ENCODE measurements at regions not wholly inside any gene's neighbourhood (a gene's known extent, or its start where the extent isn't known, plus 50 kb on each side); places are given as distances from the start of the nearest gene placed in this dataset.
"Not testable (repeated sequence)": the region's sequence is repeated elsewhere in the genome, so short reads cannot be mapped to it uniquely, and the experiment has no call there.

DNA sequence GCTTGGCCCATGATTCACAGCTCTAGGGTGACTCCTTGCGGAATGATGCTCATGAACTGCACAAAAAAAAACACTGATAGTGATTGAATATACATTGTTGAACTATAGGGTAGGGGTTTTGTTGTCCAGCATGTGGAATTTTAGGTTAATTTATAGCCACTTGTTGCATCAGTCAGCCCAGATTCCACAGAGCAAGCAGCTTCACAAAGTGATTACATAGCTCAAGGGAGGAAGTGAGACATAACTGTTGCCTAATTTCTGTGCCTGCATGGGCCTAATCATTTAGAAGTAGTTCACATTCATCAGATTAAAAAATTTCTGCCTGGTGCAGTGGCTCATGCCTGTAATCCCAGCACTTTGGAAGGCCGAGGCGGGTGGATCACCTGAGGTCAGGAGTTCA lies 142.2 kb upstream of the ZNF722 start:
- DNase-seq (ENCODE audit: low read depth in 2 of 2): not testable (repeated sequence)

DNA sequence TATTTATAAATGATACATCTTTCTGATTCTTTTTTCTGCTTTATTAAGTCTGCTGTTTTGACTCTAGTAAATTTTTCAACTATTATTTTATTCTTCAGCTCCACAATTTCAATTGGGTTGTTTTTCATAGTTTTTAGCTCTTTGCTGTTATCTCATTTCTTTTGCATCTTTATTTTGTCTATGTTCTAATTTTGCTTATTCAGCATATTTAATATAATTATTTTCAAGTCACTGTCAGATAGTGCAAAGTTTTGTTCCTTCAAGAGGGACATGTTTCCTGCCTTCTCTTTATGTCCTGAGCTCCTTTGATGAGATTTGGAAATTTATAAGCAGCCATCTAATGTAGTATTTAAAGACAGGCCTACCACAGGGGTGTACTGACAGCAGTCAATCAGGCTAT lies 131.5 kb upstream of the ZNF722 start:
- no peak overlapping the region for H3K4me3 ChIP-seq (replicated peaks in 1 of 4; ENCODE audit: control extremely low read depth in 1 of 4, insufficient read depth in 1 of 4, low read depth in 3 of 4, low read length in 4 of 4)
- no peaks in the 10 kb centered on the region for H3K27me3 ChIP-seq (ENCODE audit: control insufficient read depth, insufficient read depth, low read length)
- TF ChIP-seq EZH2 (IDR thresholded peaks at IDR 0.05; ENCODE audit: low read length, missing control alignments): no peak
- TF ChIP-seq, protein P1, sequence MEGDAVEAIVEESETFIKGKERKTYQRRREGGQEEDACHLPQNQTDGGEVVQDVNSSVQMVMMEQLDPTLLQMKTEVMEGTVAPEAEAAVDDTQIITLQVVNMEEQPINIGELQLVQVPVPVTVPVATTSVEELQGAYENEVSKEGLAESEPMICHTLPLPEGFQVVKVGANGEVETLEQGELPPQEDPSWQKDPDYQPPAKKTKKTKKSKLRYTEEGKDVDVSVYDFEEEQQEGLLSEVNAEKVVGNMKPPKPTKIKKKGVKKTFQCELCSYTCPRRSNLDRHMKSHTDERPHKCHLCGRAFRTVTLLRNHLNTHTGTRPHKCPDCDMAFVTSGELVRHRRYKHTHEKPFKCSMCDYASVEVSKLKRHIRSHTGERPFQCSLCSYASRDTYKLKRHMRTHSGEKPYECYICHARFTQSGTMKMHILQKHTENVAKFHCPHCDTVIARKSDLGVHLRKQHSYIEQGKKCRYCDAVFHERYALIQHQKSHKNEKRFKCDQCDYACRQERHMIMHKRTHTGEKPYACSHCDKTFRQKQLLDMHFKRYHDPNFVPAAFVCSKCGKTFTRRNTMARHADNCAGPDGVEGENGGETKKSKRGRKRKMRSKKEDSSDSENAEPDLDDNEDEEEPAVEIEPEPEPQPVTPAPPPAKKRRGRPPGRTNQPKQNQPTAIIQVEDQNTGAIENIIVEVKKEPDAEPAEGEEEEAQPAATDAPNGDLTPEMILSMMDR (conservative IDR thresholded peaks at IDR 0.05 in 1 of 2, IDR thresholded peaks at IDR 0.05 in 1 of 2; ENCODE audit: low read depth in 1 of 2, low read length in 2 of 2): no peak

More for the DNA sequence above, 142.2 kb upstream of the ZNF722 start:
- not testable (repeated sequence) for H3K4me2 ChIP-seq (ENCODE audit: extremely low read depth, insufficient read depth, low read length); H2AFZ ChIP-seq (ENCODE audit: low read length); H4K20me1 ChIP-seq (ENCODE audit: control insufficient read depth, extremely low read depth, insufficient read depth, low read length); H3K79me2 ChIP-seq (ENCODE audit: control insufficient read depth, insufficient read depth, low read length); H3K4me1 ChIP-seq (ENCODE audit: control insufficient read depth, extremely low read depth, insufficient read depth, low read length); H3K27me3 ChIP-seq (ENCODE audit: control insufficient read depth, insufficient read depth, low read length); H3K4me3 ChIP-seq (replicated peaks in 1 of 4; ENCODE audit: control extremely low read depth in 1 of 4, insufficient read depth in 1 of 4, low read depth in 3 of 4, low read length in 4 of 4); H3K9me3 ChIP-seq (ENCODE audit: control insufficient read depth, insufficient read depth, low read depth, low read length); H3K36me3 ChIP-seq (ENCODE audit: control insufficient read depth, insufficient read depth, low read length); H3K9ac ChIP-seq (ENCODE audit: insufficient read depth, low read length); H3K27ac ChIP-seq (ENCODE audit: insufficient read depth, low read length)

DNA sequence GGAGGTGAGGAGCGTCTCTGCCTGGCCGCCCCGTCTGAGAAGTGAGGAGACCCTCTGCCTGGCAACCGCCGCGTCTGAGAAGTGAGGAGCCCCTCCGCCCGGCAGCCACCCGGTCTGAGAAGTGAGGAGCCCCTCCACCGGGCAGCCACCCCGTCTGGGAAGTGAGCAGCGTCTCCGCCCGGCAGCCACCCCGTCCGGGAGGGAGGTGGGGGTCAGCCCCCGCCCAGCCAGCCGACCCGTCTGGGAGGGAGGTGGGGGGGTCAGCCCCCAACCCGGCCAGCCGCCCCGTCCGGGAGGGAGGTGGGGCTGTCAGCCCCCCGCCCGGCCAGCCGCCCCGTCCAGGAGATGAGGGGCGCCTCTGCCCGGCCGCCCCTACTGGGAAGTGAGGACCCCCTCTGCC lies 124.4 kb upstream of the ZNF722 start:
- H3K27me3 ChIP-seq (ENCODE audit: control insufficient read depth, insufficient read depth, low read length); H2AFZ ChIP-seq (ENCODE audit: low read length); H3K4me1 ChIP-seq (ENCODE audit: control insufficient read depth, extremely low read depth, insufficient read depth, low read length); DNase-seq (ENCODE audit: low read depth in 2 of 2); H3K36me3 ChIP-seq (ENCODE audit: control insufficient read depth, insufficient read depth, low read length); H3K27ac ChIP-seq (ENCODE audit: insufficient read depth, low read length); H3K4me2 ChIP-seq (ENCODE audit: extremely low read depth, insufficient read depth, low read length); H3K4me3 ChIP-seq (replicated peaks in 1 of 4; ENCODE audit: control extremely low read depth in 1 of 4, insufficient read depth in 1 of 4, low read depth in 3 of 4, low read length in 4 of 4); H3K9ac ChIP-seq (ENCODE audit: insufficient read depth, low read length); H3K9me3 ChIP-seq (ENCODE audit: control insufficient read depth, insufficient read depth, low read depth, low read length); H4K20me1 ChIP-seq (ENCODE audit: control insufficient read depth, extremely low read depth, insufficient read depth, low read length); H3K79me2 ChIP-seq (ENCODE audit: control insufficient read depth, insufficient read depth, low read length): not testable (repeated sequence)

More for the DNA sequence above, 131.5 kb upstream of the ZNF722 start:
- Histone ChIP-seq H3K79me2 (ENCODE audit: control insufficient read depth, insufficient read depth, low read length) (no peaks in the 10 kb centered on the region), H4K20me1 (ENCODE audit: control insufficient read depth, extremely low read depth, insufficient read depth, low read length) (no peaks in the 10 kb centered on the region), H3K4me2 (ENCODE audit: extremely low read depth, insufficient read depth, low read length) (no peak overlapping the region), H3K9ac (ENCODE audit: insufficient read depth, low read length) (no peak overlapping the region), H3K27ac (ENCODE audit: insufficient read depth, low read length) (no peak overlapping the region), H3K4me1 (ENCODE audit: control insufficient read depth, extremely low read depth, insufficient read depth, low read length) (no peaks in the 10 kb centered on the region), H3K36me3 (ENCODE audit: control insufficient read depth, insufficient read depth, low read length) (no peaks in the 10 kb centered on the region), H2AFZ (ENCODE audit: low read length) (no peak overlapping the region), H3K9me3 (ENCODE audit: control insufficient read depth, insufficient read depth, low read depth, low read length) (no peaks in the 10 kb centered on the region)
- no peak for DNase-seq (ENCODE audit: low read depth in 2 of 2)

DNA sequence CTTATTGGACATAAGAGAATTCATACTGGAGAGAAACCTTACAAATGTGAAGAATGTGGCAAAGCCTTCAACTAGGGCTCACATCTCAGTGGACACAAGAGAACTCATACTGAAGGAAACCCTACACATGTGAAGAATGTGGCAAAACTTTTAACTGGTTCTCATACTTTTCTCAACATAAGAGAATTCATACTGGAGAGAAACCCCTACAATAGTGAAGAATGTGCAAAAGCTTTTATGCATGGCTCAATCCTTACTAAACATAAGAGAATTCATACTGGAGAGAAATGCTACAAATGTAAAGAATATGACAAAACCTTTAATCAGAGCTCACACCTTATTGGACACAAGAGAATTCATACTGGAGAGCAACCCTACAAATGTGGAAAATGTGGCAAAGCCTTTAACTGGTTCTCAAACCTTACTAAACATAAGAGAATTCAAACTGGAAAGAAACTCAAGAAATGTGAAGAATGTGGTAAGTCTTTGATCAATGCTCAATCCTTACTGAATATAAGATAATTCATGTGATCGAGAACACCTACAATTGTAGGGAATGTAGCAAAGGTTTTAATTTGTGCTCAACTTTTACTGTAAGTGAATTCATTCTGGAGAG lies 121.8 kb upstream of the ZNF722 start:
- TF ChIP-seq, protein P1 (conservative IDR thresholded peaks at IDR 0.05 in 1 of 2, IDR thresholded peaks at IDR 0.05 in 1 of 2; ENCODE audit: low read depth in 1 of 2, low read length in 2 of 2): no peak
- TF ChIP-seq EZH2 (IDR thresholded peaks at IDR 0.05; ENCODE audit: low read length, missing control alignments): no peak
- Histone ChIP-seq H3K36me3 (ENCODE audit: control insufficient read depth, insufficient read depth, low read length) (no peaks in the 10 kb centered on the region), H3K9me3 (ENCODE audit: control insufficient read depth, insufficient read depth, low read depth, low read length) (no peaks in the 10 kb centered on the region), H3K27ac (ENCODE audit: insufficient read depth, low read length) (no peak overlapping the region), H3K4me1 (ENCODE audit: control insufficient read depth, extremely low read depth, insufficient read depth, low read length) (no peaks in the 10 kb centered on the region), H2AFZ (ENCODE audit: low read length) (no peak overlapping the region), H3K27me3 (ENCODE audit: control insufficient read depth, insufficient read depth, low read length) (no peaks in the 10 kb centered on the region), H3K4me2 (ENCODE audit: extremely low read depth, insufficient read depth, low read length) (no peak overlapping the region), H3K4me3 (replicated peaks in 1 of 4; ENCODE audit: control extremely low read depth in 1 of 4, insufficient read depth in 1 of 4, low read depth in 3 of 4, low read length in 4 of 4) (no peak overlapping the region), H3K9ac (ENCODE audit: insufficient read depth, low read length) (no peak overlapping the region), H3K79me2 (ENCODE audit: control insufficient read depth, insufficient read depth, low read length) (no peaks in the 10 kb centered on the region), H4K20me1 (ENCODE audit: control insufficient read depth, extremely low read depth, insufficient read depth, low read length) (no peaks in the 10 kb centered on the region)
- no peak for DNase-seq (ENCODE audit: low read depth in 2 of 2)
